ENCODE measurements at regions not wholly inside any gene's neighbourhood (a gene's known extent, or its start where the extent isn't known, plus 50 kb on each side); places are given as distances from the start of the nearest gene placed in this dataset.

DNA sequence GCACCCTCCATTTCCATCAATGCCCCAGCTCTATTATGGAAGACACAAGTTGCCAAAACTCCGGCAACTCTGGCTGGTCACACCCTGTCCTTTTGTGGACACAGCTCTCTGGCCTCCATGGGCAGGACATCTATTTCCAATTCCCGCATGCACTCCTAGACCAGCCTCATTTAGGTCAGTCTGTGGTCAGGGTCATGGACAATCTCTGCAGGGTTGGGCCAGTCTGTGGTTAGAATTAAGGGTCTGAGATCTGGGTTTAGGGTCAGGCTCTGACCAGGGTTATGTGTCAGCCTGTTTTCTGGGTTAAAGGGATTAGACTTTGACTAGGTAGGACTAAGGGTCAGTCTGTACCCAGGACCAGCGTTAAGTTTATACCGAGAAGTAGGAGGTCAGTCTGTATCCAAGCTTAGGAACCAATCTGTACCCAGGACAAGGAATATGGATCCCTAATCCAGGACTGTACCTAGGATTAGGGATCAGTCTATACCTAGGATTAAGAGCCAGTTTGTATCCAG is 82.4 kb downstream of the VEGFA start:
- no peak for FAIRE-seq
- POLR2A ChIA-PET: no interaction called here

DNA sequence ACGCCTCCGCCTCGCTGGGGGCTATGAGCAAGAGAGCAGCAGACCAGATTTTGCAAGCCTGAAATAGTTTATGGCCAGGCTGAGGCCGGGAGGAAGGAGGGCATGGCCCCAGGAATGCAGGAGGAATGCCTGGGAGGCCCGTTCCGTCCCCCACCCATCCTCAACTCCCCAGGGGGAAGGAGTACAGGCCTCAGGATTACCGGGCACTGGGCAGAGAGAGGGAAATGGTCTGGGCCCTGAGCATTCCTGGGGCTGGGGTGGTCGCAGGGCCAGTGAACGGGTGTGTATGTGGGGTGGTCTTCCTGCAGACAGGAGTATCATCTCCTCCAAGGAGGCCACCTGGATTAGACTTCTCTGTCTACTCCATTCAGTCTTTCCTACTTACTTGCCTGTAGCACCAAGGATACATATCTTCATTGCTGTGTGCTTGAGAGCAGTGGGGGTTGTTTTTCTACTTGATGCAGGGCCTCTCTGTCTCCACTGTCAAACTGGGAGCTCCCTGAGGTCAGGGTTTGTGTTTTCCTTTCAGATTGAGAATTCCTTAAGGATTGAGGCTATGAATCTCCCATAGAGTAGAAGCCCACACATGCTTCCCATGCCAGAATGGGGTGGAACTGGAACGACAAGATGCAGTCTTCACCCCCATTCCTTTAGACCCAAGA is 81.3 kb downstream of the VEGFA start:
- H3K4me3 ChIP-seq: no peak overlapping the region
- RAD21 ChIA-PET (ENCODE audit: unreplicated experiment): no interaction called here
- POLR2A ChIA-PET: no interaction called here
- in situ Hi-C loops (cut with MboI) (no loop called here), intact Hi-C loops (cut with micrococcal nuclease; ENCODE audit: unreplicated experiment) (no loop called here)
- H3K79me2 ChIP-seq (ENCODE audit: control insufficient read depth, insufficient read depth, low read length): no peaks in the 10 kb centered on the region
- no peak overlapping the region for H3K9ac ChIP-seq (ENCODE audit: control insufficient read depth, insufficient read depth, low read length)
- H3K27me3 ChIP-seq (replicated peaks in 1 of 2; ENCODE audit: control insufficient read depth in 2 of 2, insufficient read depth in 2 of 2, low read length in 1 of 2): no peaks in the 10 kb centered on the region; a peak in 1 of 4 replicates
- DNase-seq (ENCODE audit: low read depth, low spot score) (no peak), FAIRE-seq (no peak), ATAC-seq (no peak)
- no peaks in the 10 kb centered on the region for H3K9me3 ChIP-seq (replicated peaks; ENCODE audit: control insufficient read depth, insufficient read depth, low read length)
- no peak overlapping the region for H2AFZ ChIP-seq (ENCODE audit: control insufficient read depth, low read depth, low read length)
- TF ChIP-seq E2F8 (IDR thresholded peaks at IDR 0.05; ENCODE audit: low read depth, partially characterized antibody) (no peak), ZNF687 (IDR thresholded peaks at IDR 0.05) (no peak), JUNB (IDR thresholded peaks at IDR 0.05) (no peak), TAF1 (IDR thresholded peaks at IDR 0.05; ENCODE audit: borderline replicate concordance, low read depth, low read length) (no peak), GABPA (IDR thresholded peaks at IDR 0.05; ENCODE audit: low read depth) (no peak), RUNX3 (IDR thresholded peaks at IDR 0.05; ENCODE audit: low read length) (no peak)
- SMC1A ChIA-PET (ENCODE audit: uncharacterized antibody, unreplicated experiment): no interaction called here
- no peaks in the 10 kb centered on the region for H3K36me3 ChIP-seq (ENCODE audit: control insufficient read depth in 2 of 2, insufficient read depth in 2 of 2, low read length in 1 of 2)
- peaks cover 8% of the 10 kb centered on the region for H3K4me1 ChIP-seq (ENCODE audit: control insufficient read depth, insufficient read depth, low read length)
- CTCF ChIA-PET: no interaction called here
- 30% methylated on average over 10 of the region's 10 CpGs for WGBS (ENCODE audit: insufficient coverage, insufficient replicate concordance, low lambda C conversion rate, missing lambda C conversion rate)
- H3K27ac ChIP-seq (ENCODE audit: control insufficient read depth, insufficient read depth): no peak overlapping the region
- BruUV-seq (replicated peaks): no TSS peak
- no peak overlapping the region for H3K4me2 ChIP-seq (ENCODE audit: control insufficient read depth, insufficient read depth)
- H4K20me1 ChIP-seq (ENCODE audit: control insufficient read depth, insufficient read depth): no peaks in the 10 kb centered on the region

More for the DNA sequence above, 82.4 kb downstream of the VEGFA start:
- ATAC-seq (no peak), DNase-seq (ENCODE audit: low read depth, low spot score) (no peak)
- TF ChIP-seq CBFB (IDR thresholded peaks at IDR 0.05; ENCODE audit: low read depth) (no peak), KDM1A (IDR thresholded peaks at IDR 0.05; ENCODE audit: borderline replicate concordance) (no peak)
- TF ChIP-seq, protein P1, sequence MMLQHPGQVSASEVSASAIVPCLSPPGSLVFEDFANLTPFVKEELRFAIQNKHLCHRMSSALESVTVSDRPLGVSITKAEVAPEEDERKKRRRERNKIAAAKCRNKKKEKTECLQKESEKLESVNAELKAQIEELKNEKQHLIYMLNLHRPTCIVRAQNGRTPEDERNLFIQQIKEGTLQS (IDR thresholded peaks at IDR 0.05; ENCODE audit: borderline replicate concordance, extremely low read depth, low read depth, low read length): no peak
- Histone ChIP-seq H3K9me3 (replicated peaks; ENCODE audit: control insufficient read depth, insufficient read depth, low read length) (no peaks in the 10 kb centered on the region), H3K4me1 (ENCODE audit: control insufficient read depth, insufficient read depth, low read length) (peaks cover 8% of the 10 kb centered on the region), H3K79me2 (ENCODE audit: control insufficient read depth, insufficient read depth, low read length) (no peaks in the 10 kb centered on the region), H3K27me3 (replicated peaks in 1 of 2; ENCODE audit: control insufficient read depth in 2 of 2, insufficient read depth in 2 of 2, low read length in 1 of 2) (no peaks in the 10 kb centered on the region; a peak in 1 of 4 replicates), H3K4me3 (no peak overlapping the region), H3K27ac (ENCODE audit: control insufficient read depth, insufficient read depth) (no peak overlapping the region), H4K20me1 (ENCODE audit: control insufficient read depth, insufficient read depth) (no peaks in the 10 kb centered on the region), H3K4me2 (ENCODE audit: control insufficient read depth, insufficient read depth) (no peak overlapping the region), H2AFZ (ENCODE audit: control insufficient read depth, low read depth, low read length) (no peak overlapping the region), H3K36me3 (ENCODE audit: control insufficient read depth in 2 of 2, insufficient read depth in 2 of 2, low read length in 1 of 2) (no peaks in the 10 kb centered on the region), H3K9ac (ENCODE audit: control insufficient read depth, insufficient read depth, low read length) (no peak overlapping the region)
- in situ Hi-C loops (cut with MboI): no loop called here
- intact Hi-C loops (cut with micrococcal nuclease; ENCODE audit: unreplicated experiment): no loop called here
- ChIA-PET RAD21 (ENCODE audit: unreplicated experiment) (no interaction called here), CTCF (interaction anchor here (1.5 kb wide), 1 partner anchor 101 kb away, joined by 3 read pairs; no protein-coding TSS in a partner anchor), SMC1A (ENCODE audit: uncharacterized antibody, unreplicated experiment) (no interaction called here)
- BruUV-seq (replicated peaks): no TSS peak
- 74% methylated on average over 4 of the region's 4 CpGs for WGBS (ENCODE audit: insufficient coverage, insufficient replicate concordance, low lambda C conversion rate, missing lambda C conversion rate)
